D721Med (cell line): ENCODE measurements at regions not wholly inside any gene's neighbourhood (a gene's known extent, or its start where the extent isn't known, plus 50 kb on each side); places are given as distances from the start of the nearest gene placed in this dataset.

Source experiments
- DNase-seq: peaks from one replicate; pipeline ENCODE4 v3.0.0; 2011; ENCODE audit warnings: low spot score; ENCODE audit not compliant: insufficient read length
- FAIRE-seq: peaks from 2 replicates; lab custom pipeline; 2011; peaks lifted over from hg19 to GRCh38; lab: Jason Lieb, UNC
- TF ChIP-seq, protein P1 (sequence below): IDR thresholded peaks from 2 replicates; pipeline ENCODE4 v1.5.1; 2012; ENCODE audit warnings: mild to moderate bottlenecking, control low read depth; ENCODE audit not compliant: insufficient read depth; ENCODE audit errors: missing control alignments

DNA sequence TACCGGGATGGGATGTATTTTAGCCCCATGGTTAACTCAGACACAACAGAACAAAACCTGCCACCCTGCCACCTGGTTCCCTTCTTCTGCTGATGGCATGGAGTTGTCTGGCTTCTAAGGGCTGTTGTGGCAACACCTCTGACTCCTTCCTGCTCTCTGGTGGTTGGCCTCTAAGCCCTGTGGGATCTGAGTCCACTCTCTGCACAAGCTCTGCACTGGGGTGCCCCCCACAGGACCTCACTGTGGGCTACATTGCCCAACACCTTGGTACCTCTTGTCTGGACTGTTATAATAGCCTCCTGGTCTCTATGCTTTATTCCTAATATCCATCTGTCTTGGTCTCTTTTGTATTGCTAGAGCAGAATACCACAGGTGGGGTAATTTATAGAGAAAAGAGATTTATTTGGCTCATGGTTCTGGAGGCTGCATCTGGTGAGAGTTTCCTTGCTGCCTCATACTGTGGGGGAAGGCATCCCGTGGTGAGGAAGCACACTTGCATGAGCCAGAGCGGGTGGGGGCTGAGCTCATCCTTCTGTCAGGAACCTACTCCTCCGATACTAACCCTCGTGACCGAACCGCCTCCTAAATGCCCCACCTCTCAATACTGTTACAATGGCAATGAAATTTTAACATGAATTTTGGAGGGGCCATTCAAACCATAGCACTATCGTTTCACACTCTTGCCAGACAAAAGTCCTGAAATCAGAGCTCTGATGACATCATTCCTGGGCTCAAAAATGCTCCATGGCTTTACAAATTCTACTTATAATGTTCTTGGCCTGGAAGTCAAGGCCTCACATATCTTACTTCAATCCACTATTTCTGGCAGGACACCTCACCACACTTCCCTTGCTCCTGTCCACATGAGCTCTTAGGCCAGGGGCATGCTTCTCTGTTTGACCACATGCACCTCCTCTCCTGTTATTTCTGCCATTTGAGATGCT, 127.2 kb downstream of the PAX1 start:
- TF ChIP-seq, protein P1, sequence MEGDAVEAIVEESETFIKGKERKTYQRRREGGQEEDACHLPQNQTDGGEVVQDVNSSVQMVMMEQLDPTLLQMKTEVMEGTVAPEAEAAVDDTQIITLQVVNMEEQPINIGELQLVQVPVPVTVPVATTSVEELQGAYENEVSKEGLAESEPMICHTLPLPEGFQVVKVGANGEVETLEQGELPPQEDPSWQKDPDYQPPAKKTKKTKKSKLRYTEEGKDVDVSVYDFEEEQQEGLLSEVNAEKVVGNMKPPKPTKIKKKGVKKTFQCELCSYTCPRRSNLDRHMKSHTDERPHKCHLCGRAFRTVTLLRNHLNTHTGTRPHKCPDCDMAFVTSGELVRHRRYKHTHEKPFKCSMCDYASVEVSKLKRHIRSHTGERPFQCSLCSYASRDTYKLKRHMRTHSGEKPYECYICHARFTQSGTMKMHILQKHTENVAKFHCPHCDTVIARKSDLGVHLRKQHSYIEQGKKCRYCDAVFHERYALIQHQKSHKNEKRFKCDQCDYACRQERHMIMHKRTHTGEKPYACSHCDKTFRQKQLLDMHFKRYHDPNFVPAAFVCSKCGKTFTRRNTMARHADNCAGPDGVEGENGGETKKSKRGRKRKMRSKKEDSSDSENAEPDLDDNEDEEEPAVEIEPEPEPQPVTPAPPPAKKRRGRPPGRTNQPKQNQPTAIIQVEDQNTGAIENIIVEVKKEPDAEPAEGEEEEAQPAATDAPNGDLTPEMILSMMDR: no peak
- FAIRE-seq: no peak
- no peak for DNase-seq

DNA sequence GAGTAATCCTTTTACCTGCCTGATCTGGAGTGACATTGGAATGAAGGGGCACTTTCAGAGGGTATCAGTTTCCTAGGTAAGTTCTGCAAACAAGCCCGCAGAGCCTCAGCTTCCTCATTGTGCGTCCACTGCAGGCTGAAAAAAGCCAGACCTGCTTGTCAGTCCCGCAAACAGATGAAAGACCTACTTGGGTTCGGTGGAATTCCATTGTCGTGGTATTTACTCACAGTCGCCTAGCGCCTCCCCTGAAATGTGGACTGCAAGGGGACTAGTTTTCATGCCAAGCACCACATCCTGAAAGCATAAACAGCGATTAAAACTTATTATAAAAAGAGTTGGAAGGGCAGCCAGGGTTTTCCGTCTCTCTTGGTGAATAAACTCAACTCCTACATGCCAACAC, 121.5 kb downstream of the PAX1 start:
- DNase-seq (no peak), FAIRE-seq (no peak)
- TF ChIP-seq, protein P1: no peak

DNA sequence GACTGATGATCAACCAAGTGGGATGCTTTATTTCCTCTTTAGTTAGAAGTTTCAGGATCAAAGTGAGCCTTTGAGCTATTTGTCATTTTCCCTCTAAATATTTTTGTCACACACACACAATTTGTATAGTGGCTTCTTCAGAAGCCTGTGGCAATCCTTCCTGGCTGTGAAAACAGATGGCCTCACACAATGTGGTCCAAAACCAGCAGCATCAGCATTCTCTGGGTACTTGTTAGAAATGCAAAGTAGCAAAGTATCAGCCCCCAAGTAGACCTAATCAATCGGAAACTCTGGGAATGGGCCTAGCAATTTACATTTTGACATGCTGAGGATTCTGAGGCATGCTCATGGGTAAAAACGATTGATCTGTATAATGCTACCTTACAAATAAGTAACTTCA, 115.9 kb downstream of the PAX1 start:
- DNase-seq: no peak
- no peak for FAIRE-seq
- TF ChIP-seq, protein P1: no peak

DNA sequence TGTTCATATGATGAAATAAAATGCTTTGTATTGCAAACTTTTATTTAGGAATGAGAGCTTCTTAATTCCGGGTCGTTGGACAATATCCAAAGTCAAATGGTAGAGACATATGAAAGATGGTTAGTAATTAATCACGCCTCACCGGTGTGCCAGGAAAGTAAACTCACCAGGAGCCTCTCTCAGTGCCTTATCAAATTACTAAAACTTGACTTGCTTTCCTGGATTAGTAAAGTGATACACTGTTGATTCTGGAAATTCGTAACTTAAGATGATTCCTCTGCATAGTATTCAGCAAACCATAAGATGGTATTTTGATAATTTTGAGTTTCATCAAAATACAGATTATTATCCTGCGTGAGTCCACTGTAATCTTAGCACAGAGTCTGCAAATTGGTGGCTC, 115.2 kb downstream of the PAX1 start:
- FAIRE-seq (no peak), DNase-seq (no peak)
- TF ChIP-seq, protein P1: no peak

DNA sequence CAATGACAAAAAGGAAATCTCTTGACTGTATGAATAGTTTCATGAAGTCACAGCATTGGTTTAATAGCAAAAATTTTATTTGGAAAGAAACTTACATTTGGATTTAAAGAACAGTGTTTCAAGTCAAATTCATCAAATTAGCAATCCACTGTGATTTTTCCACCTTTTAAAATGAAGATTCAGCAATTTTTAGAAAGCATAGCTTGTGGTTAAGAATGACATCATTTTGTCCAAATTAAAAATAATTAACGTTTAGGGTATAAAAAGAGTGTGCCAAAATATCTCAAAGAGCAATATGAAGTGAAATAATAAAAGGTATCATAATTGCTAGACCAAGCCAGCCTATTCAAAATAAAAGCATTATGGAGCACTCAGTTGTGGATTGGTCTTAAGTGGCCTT, 114.6 kb downstream of the PAX1 start:
- FAIRE-seq (no peak), DNase-seq (no peak)
- TF ChIP-seq, protein P1: no peak

DNA sequence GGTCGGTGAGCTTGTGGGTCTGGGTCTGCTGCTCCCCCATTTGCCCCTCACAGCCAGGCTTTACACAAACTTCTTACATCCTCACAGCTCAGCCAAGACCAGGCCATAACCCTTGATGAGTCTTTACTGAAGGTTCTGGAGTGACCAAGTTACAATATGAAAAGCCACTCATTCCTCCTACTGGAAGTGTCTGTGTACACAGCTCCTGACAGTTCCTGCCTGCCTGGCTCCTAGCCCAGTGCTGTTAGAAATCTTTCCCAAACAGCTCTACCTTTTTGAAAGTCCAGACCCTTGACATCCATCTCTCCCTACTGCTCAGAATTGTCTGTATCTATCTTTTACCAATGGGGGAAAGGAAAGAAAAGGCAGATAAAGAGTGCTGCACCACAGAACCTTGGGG, 106.9 kb downstream of the PAX1 start:
- TF ChIP-seq, protein P1: no peak
- DNase-seq: no peak
- no peak for FAIRE-seq

DNA sequence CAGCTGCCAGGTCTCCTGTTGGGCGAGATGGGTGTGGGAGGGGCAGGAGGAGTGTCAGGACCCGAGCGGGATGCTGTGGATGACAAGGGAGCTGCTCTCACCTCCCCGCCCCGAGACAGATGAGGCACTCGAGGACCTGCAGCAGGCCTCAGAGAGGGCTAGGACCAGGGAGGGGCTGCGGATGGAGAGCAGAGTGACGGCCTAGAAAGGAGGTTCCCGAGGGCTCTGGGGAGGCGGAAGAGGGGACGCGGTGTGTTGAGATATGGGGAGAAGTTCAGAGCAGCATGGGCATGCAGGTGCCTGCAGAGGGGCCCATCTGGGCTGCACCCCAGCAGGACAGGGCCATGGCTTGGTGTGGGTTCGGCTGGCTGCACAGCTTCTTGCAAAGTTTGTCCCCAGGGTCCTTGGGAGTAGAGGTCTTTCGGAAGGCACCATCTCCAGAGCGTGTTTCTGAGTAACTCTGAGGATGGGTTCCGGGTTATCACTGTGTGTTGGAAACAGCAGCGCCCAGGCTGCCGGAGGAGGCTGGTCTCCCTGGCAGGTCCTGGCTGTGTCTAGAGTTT, 104.6 kb downstream of the PAX1 start:
- TF ChIP-seq, protein P1: no peak
- DNase-seq (no peak), FAIRE-seq (no peak)
